GM12874 (cell line): ENCODE measurements at regions not wholly inside any gene's neighbourhood (a gene's known extent, or its start where the extent isn't known, plus 50 kb on each side); places are given as distances from the start of the nearest gene placed in this dataset.

Experiments used
- TF ChIP-seq, protein P1 (sequence below): IDR thresholded peaks from 2 replicates; pipeline ENCODE4 v1.5.1; 2011; ENCODE audit warnings: low read depth, mild to moderate bottlenecking, control low read depth, low read length, moderate library complexity; ENCODE audit not compliant: insufficient read depth

DNA sequence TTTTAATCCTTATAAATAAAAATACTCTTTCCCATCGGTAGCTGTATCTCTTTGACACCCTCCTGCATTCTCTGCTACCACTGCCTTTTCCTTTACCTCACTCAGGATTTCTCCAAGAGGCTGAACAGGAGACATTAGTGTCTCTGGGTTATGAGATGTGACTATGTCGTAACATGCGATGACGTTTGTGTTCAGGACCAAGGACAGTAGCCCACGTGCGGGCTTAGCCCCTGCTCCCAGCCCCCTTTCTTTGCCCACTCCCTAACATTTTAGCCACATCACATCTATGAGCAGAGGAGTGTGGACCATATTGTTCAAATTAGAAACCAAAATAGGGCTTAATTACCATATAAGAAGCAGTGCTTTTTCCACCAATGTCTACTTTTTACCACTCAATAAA lies 369.3 kb downstream of the FBXW7 start:
- TF ChIP-seq, protein P1, sequence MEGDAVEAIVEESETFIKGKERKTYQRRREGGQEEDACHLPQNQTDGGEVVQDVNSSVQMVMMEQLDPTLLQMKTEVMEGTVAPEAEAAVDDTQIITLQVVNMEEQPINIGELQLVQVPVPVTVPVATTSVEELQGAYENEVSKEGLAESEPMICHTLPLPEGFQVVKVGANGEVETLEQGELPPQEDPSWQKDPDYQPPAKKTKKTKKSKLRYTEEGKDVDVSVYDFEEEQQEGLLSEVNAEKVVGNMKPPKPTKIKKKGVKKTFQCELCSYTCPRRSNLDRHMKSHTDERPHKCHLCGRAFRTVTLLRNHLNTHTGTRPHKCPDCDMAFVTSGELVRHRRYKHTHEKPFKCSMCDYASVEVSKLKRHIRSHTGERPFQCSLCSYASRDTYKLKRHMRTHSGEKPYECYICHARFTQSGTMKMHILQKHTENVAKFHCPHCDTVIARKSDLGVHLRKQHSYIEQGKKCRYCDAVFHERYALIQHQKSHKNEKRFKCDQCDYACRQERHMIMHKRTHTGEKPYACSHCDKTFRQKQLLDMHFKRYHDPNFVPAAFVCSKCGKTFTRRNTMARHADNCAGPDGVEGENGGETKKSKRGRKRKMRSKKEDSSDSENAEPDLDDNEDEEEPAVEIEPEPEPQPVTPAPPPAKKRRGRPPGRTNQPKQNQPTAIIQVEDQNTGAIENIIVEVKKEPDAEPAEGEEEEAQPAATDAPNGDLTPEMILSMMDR: no peak

- TF ChIP-seq, protein P1: no peak
Observed at GRCh38 chr4:152165846-152166245, 370.0 kb downstream of the FBXW7 start.

- TF ChIP-seq, protein P1: no peak
Observed at GRCh38 chr4:152165146-152165545, 370.7 kb downstream of the FBXW7 start.

DNA sequence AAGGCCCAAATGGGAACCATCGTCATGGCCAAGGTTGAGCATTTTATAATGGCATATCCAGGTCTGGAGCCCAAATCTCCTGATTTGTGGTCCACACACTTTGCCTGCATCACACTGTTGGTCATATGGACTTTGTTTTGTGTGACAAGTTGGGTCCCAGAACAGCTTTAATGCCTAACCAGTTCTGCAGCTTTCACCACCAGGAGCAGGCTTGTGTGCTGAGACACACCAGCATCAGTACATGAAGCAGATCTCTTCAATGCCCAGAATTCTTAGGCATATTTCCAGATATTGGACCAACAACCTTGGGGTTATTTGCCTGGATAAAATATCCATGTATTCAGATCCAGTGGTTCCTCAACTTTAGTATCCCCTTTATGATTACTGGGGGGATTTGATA lies 371.3 kb downstream of the FBXW7 start:
- TF ChIP-seq, protein P1: no peak

DNA sequence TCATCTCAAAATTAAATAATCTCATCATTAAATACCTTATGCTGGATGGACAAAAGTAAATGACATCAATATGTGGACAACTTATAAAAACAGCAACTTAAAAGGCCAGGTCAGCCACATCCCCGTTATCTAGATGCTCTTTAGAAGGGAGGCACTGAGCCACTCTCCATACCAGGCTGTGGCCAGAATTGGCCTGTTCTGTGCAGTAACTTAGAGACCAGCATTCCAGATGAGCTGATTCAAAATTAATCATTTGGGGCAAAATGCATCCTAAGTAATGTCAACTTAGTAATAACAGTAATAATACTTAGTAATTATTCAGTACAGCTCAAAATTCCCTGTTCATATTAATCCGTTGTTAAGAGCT lies 373.6 kb downstream of the FBXW7 start:
- TF ChIP-seq, protein P1: no peak

- TF ChIP-seq, protein P1: no peak
Observed at GRCh38 chr4:152161676-152162330, 374.1 kb downstream of the FBXW7 start.

DNA sequence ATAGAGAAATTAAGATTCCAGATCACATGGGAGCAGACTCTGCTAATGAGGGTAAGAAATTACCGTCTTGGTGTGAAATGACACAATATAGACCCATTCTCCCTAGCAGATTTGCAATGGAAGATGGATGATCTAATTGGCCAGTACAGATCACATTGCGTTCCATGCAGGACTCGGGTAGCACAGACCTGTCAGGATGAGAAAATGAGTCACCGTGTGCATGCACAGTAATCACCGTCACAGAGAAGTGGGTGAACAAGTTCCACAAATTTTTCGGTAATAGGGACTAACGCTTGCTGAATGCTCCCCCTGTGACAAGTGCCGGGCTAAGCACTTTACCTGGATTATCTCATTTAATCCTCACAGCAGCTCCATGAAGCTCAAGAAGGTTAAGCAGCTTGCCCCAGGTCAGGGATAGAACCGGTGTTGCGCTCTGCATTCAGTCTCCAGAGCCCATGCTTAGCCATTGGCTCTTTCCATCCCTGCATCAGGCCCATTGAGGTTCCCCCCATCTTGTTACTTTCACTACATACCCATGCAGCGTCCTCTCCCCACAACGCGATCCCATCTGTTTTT lies 375.6 kb downstream of the FBXW7 start:
- TF ChIP-seq, protein P1: no peak

DNA sequence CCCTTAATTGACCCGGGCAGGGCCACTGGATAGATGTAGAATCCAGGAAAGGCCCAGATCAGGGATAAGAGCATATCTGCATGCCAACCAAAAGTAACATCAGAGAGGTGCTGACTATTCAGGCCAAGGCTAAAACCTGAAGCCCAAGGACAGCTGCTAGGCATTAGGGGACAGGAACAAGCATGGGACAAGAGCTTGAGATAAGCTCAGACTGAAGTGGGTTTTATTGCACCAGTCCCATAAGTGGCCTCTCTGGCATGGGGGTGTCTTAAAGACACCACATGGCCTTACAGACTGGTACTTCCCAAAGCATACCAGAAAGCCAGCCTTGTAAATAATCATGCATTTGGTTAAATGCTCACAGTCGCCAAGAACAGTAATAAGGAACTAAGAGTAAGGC lies 376.1 kb downstream of the FBXW7 start:
- TF ChIP-seq, protein P1: no peak
